Neural progenitor cell (in vitro differentiated cells): ENCODE measurements at regions not wholly inside any gene's neighbourhood (a gene's known extent, or its start where the extent isn't known, plus 50 kb on each side); places are given as distances from the start of the nearest gene placed in this dataset.

ENCODE experiments used
- DNase-seq: peaks from one replicate; pipeline ENCODE4 v3.0.0-alpha.2; 2016; ENCODE audit warnings: low spot score
- H2AFZ ChIP-seq: fragments of 200-600 bp; sonication (generic); replicated peaks from 2 replicates; pipeline ENCODE4 v1.6.1; 2016; ENCODE audit warnings: antibody characterized with exemption
- H3F3A ChIP-seq: fragments of 200-600 bp; sonication (generic); 2 replicates; pipeline ENCODE4 v1.6.1; 2016; ENCODE audit warnings: antibody characterized with exemption, low read depth
- H3K27ac ChIP-seq: fragments of 200-600 bp; sonication (generic); 2 replicates; pipeline ENCODE4 v1.5.1; 2016; ENCODE audit warnings: mild to moderate bottlenecking
- H3K27me3 ChIP-seq: fragments of 200-600 bp; sonication (generic); 2 replicates; pipeline ENCODE4 v1.6.1; 2016; ENCODE audit warnings: mild to moderate bottlenecking, moderate library complexity
- H3K36me3 ChIP-seq: fragments of 200-600 bp; sonication (generic); 2 replicates; pipeline ENCODE4 v1.5.1; 2016
- H3K4me1 ChIP-seq: fragments of 200-600 bp; sonication (generic); 2 replicates; pipeline ENCODE4 v1.6.1; 2016; ENCODE audit warnings: mixed run types
- H3K4me2 ChIP-seq: fragments of 200-600 bp; sonication (generic); 2 replicates; pipeline ENCODE4 v1.6.1; 2016
- H3K4me3 ChIP-seq: fragments of 200-600 bp; sonication (generic); 2 replicates; pipeline ENCODE4 v1.5.1; 2016
- H3K79me2 ChIP-seq: fragments of 200-600 bp; sonication (generic); 2 replicates; pipeline ENCODE4 v1.6.1; 2016; ENCODE audit warnings: low read depth
- H3K9ac ChIP-seq: fragments of 200-600 bp; sonication (generic); 2 replicates; pipeline ENCODE4 v1.6.1; 2016
- H3K9me3 ChIP-seq: fragments of 200-600 bp; sonication (generic); 2 replicates; pipeline ENCODE4 v1.5.1; 2016; ENCODE audit warnings: low read depth
- H4K20me1 ChIP-seq: fragments of 200-600 bp; sonication (generic); 2 replicates; pipeline ENCODE4 v1.6.1; 2016; ENCODE audit warnings: low read depth
- H3K27ac Mint-ChIP-seq: 3 replicates; pipeline ENCODE4 v1.8.0; 2021; ENCODE audit warnings: mixed read lengths
- H3K27me3 Mint-ChIP-seq: 2 replicates; pipeline ENCODE4 v1.8.0; 2022; ENCODE audit warnings: low read depth, mild to moderate bottlenecking, inconsistent platforms, moderate library complexity, mixed read lengths; ENCODE audit not compliant: insufficient read depth
- H3K36me3 Mint-ChIP-seq: 3 replicates; pipeline ENCODE4 v1.8.0; 2021; ENCODE audit warnings: mixed read lengths
- H3K4me1 Mint-ChIP-seq: 3 replicates; pipeline ENCODE4 v1.8.0; 2021; ENCODE audit warnings: mixed read lengths
- H3K4me3 Mint-ChIP-seq: 3 replicates; pipeline ENCODE4 v1.8.0; 2021; ENCODE audit warnings: mild to moderate bottlenecking, moderate library complexity, mixed read lengths
- H3K9me3 Mint-ChIP-seq: 3 replicates; pipeline ENCODE4 v1.8.0; 2020; ENCODE audit warnings: mixed read lengths
- EZH2 ChIP-seq: fragments of 200-600 bp; sonication (generic); IDR thresholded peaks from 2 replicates; pipeline ENCODE4 v1.6.1; 2017; ENCODE audit warnings: antibody characterized with exemption, mild to moderate bottlenecking, moderate library complexity
- EZH2phosphoT487 ChIP-seq: fragments of 200-600 bp; sonication (generic); IDR thresholded peaks from 2 replicates; pipeline ENCODE4 v1.6.1; 2017; ENCODE audit warnings: antibody characterized with exemption
- TF ChIP-seq, protein P1 (sequence below): fragments of 200-600 bp; sonication (generic); IDR thresholded peaks from 2 replicates; pipeline ENCODE4 v1.5.1; 2017; ENCODE audit warnings: antibody characterized with exemption, mild to moderate bottlenecking

DNA sequence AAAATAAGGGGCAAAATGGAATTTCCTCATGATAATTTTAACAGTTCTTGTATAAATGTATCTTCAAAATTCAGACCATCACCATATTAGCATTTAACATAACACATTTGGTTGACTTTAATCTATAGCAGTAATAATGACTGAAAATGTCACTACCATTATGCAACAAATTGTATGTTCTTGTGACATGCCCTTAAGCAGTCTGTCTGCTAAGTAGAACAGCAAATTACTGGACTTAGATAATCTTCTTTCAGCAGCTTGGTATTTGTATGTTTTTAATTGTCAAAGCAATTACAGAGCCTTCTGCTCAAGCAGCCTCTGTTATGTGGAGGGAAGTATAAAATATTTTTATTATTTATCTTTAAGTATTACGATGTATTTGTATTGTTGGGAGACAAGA, 214.3 kb upstream of the NXPH2 start:
- Histone ChIP-seq H3K79me2 (no peaks in the 10 kb centered on the region), H3K4me2 (no peak overlapping the region), H3K27me3 (no peaks in the 10 kb centered on the region), H4K20me1 (no peaks in the 10 kb centered on the region), H3K36me3 (no peaks in the 10 kb centered on the region), H3K4me1 (no peaks in the 10 kb centered on the region), H3K9me3 (no peaks in the 10 kb centered on the region), H2AFZ (no peak overlapping the region), H3F3A (no peaks in the 10 kb centered on the region), H3K9ac (no peak overlapping the region), H3K4me3 (no peak overlapping the region), H3K27ac (no peak overlapping the region)
- no peaks in the 10 kb centered on the region for H3K36me3 Mint-ChIP-seq
- no peaks in the 10 kb centered on the region for H3K27me3 Mint-ChIP-seq
- H3K27ac Mint-ChIP-seq = no peak overlapping the region
- TF ChIP-seq, protein P1, sequence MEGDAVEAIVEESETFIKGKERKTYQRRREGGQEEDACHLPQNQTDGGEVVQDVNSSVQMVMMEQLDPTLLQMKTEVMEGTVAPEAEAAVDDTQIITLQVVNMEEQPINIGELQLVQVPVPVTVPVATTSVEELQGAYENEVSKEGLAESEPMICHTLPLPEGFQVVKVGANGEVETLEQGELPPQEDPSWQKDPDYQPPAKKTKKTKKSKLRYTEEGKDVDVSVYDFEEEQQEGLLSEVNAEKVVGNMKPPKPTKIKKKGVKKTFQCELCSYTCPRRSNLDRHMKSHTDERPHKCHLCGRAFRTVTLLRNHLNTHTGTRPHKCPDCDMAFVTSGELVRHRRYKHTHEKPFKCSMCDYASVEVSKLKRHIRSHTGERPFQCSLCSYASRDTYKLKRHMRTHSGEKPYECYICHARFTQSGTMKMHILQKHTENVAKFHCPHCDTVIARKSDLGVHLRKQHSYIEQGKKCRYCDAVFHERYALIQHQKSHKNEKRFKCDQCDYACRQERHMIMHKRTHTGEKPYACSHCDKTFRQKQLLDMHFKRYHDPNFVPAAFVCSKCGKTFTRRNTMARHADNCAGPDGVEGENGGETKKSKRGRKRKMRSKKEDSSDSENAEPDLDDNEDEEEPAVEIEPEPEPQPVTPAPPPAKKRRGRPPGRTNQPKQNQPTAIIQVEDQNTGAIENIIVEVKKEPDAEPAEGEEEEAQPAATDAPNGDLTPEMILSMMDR = no peak
- no peak for DNase-seq
- H3K4me1 Mint-ChIP-seq = no peaks in the 10 kb centered on the region
- H3K9me3 Mint-ChIP-seq = no peaks in the 10 kb centered on the region
- H3K4me3 Mint-ChIP-seq = no peak overlapping the region

DNA sequence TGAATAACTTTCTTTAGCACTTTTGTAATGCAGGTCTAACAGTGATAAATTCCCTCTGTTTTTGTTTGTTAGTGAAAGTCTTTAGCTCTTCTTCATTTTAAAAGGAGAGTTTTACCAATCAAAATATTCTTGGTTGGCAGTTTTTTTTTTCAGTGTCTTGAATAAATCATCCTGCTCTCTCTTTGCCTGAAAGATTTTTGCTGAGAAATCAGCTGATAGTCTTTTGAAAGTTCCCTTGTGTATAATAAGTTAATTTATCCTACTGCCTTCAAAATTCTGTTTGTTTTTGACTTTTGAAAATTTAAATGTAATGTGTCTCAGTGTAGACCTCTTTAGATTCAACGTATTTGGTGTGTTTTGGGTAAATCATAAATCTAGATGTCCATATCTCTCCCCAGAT, 205.7 kb upstream of the NXPH2 start:
- Histone ChIP-seq H3K4me3 (no peak overlapping the region), H3K36me3 (no peaks in the 10 kb centered on the region), H3F3A (no peaks in the 10 kb centered on the region), H3K27ac (no peak overlapping the region), H3K79me2 (no peaks in the 10 kb centered on the region), H3K9ac (no peak overlapping the region), H3K4me2 (no peak overlapping the region), H4K20me1 (no peaks in the 10 kb centered on the region), H3K27me3 (no peaks in the 10 kb centered on the region), H3K9me3 (no peaks in the 10 kb centered on the region), H2AFZ (no peak overlapping the region), H3K4me1 (no peaks in the 10 kb centered on the region)
- H3K27me3 Mint-ChIP-seq = peaks cover 2% of the 10 kb centered on the region
- no peak overlapping the region for H3K4me3 Mint-ChIP-seq
- H3K27ac Mint-ChIP-seq = no peak overlapping the region
- no peak for DNase-seq
- no peak for TF ChIP-seq EZH2
- TF ChIP-seq, protein P1 = no peak
- no peaks in the 10 kb centered on the region for H3K36me3 Mint-ChIP-seq
- no peaks in the 10 kb centered on the region for H3K4me1 Mint-ChIP-seq
- H3K9me3 Mint-ChIP-seq = peaks cover 3% of the 10 kb centered on the region

DNA sequence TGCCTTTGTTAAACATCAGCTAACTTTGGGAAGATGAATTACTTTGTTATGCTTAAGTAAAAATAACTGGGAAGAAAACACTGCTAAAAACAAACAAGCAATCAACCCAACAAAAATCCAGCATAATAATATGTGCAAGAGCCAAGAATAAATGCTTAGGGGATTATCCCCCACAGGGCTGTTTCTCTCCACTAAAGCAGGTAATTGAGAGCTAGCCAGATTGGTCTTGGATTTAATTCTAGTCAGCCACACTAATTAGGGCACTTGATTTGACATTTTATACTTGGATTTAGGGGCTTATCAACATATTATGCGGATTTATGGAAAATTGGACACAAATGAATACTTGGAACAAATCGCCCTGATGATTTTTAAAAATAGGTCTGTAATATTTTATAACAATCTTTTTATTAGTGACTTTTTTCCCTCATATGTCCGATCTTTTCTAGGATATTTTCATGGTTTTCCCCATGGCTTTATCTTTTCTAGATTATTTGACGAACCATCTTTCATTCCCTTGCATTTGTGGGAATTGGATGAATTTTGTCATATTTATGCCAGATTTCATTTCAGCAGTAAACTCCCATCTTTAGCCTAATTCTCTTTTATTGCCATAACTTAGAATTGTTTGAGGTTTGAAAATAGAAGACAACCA, 199.1 kb upstream of the NXPH2 start:
- Mint-ChIP-seq H3K27me3 (peaks cover 5% of the 10 kb centered on the region), H3K9me3 (no peaks in the 10 kb centered on the region), H3K27ac (no peak overlapping the region), H3K4me1 (no peaks in the 10 kb centered on the region), H3K36me3 (no peaks in the 10 kb centered on the region), H3K4me3 (no peak overlapping the region)
- no peaks in the 10 kb centered on the region for H3K79me2 ChIP-seq
- no peak overlapping the region for H3K27ac ChIP-seq
- no peaks in the 10 kb centered on the region for H4K20me1 ChIP-seq
- no peak for TF ChIP-seq EZH2phosphoT487
- TF ChIP-seq, protein P1 = no peak
- TF ChIP-seq EZH2 = no peak
- H3K36me3 ChIP-seq = no peaks in the 10 kb centered on the region
- no peaks in the 10 kb centered on the region for H3K9me3 ChIP-seq
- H3K9ac ChIP-seq = no peak overlapping the region
- H3K4me1 ChIP-seq = no peaks in the 10 kb centered on the region
- no peak for DNase-seq
- no peak overlapping the region for H3K4me2 ChIP-seq
- H3K4me3 ChIP-seq = no peak overlapping the region
- no peaks in the 10 kb centered on the region for H3K27me3 ChIP-seq
- no peaks in the 10 kb centered on the region for H3F3A ChIP-seq
- no peak overlapping the region for H2AFZ ChIP-seq
